ENCODE measurements at regions not wholly inside any gene's neighbourhood (a gene's known extent, or its start where the extent isn't known, plus 50 kb on each side); places are given as distances from the start of the nearest gene placed in this dataset.

DNA sequence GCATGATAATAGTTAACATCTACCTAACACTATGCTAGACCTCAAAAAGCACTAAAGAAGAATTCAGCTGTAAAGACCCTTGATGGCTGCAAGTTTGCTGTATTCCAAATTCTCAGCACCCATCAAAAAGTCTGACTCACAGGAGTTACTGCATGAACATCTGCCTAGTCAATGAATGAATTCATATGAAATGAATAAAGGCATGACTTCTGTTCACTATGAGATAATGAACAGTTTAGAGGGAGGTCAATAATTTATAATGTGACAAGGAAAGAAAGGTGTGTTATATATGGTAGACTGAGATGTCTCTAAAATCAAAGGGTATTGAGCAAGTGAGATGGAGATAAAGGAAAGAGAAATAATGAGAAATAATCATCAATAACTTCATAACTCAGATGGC, 508.2 kb upstream of the TGFBR2 start:
- no peaks in the 10 kb centered on the region for H3K4me1 ChIP-seq (replicated peaks)
- H3K36me3 ChIP-seq, result no peaks in the 10 kb centered on the region
- H3K4me3 ChIP-seq, result no peak overlapping the region
- H3K9me3 ChIP-seq (replicated peaks), result no peaks in the 10 kb centered on the region
- H3K27me3 ChIP-seq (replicated peaks), result no peaks in the 10 kb centered on the region
- DNase-seq (ENCODE audit: low read depth in 1 of 2, low spot score in 2 of 2), result no peak
- no peak overlapping the region for H3K27ac ChIP-seq

DNA sequence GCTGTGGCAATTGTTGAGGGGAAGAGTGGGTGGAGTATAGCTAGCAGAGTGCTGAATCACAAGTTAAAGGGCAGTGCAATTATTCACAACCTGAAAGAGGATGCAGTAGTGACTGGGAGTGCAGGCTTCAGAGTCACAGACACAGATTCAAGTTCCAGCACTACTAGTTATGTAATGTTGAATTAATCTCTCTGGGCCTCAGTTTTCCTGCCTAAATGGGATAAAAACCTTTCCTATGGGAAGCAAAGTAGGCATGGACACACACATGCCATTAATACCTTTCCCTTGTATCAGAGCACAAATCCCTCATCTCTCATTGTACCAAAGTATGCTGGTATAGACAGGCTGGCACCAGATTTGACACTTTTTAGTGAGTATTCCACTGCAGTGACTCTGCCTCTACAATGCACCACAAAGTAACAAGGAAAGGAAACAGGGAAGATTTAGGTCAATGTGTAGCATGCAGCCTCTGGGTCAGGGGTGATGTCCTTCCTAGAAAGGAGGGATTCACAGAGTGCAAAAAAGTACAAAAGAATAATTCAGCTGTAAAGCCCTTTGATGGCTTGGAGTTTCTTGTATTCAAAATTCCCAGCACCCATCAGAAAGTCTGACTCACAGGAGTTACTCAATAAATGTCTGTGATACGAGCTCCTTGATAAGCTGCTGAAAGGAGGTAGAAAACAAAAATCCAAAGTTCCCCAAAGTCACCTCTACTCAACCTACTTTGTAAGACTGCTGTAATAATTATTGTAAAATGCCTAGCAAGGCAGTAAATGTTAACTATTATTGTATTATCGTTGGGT, 507.5 kb upstream of the TGFBR2 start:
- Histone ChIP-seq H3K27ac (no peak overlapping the region), H3K4me1 (replicated peaks) (no peaks in the 10 kb centered on the region), H3K27me3 (replicated peaks) (no peaks in the 10 kb centered on the region), H3K4me3 (no peak overlapping the region), H3K9me3 (replicated peaks) (no peaks in the 10 kb centered on the region), H3K36me3 (no peaks in the 10 kb centered on the region)
- DNase-seq (ENCODE audit: low read depth in 1 of 2, low spot score in 2 of 2), result no peak

DNA sequence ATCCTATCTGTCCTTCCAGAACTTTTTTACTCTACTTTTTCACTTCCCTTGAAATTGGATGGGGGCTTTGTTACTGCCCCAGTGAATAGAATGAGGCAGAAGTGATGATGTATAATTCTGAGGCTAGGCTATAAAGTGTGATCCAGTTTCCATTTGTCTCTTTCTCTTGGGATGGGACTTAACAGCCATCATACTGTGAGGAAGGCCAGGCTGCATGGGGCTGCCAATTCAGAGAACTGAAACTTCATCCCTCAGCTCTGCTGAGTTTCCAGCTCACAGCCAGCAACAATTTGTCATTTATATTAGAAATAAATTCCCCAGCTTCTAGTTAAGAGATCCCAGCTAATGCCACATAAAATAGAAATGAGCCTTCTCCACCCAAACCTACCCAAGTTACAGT, 504.0 kb upstream of the TGFBR2 start:
- Histone ChIP-seq H3K4me3 (no peak overlapping the region), H3K27me3 (replicated peaks) (no peaks in the 10 kb centered on the region), H3K9me3 (replicated peaks) (no peaks in the 10 kb centered on the region), H3K27ac (no peak overlapping the region), H3K4me1 (replicated peaks) (no peaks in the 10 kb centered on the region), H3K36me3 (no peaks in the 10 kb centered on the region)
- no peak for DNase-seq (ENCODE audit: low read depth in 1 of 2, low spot score in 2 of 2)

DNA sequence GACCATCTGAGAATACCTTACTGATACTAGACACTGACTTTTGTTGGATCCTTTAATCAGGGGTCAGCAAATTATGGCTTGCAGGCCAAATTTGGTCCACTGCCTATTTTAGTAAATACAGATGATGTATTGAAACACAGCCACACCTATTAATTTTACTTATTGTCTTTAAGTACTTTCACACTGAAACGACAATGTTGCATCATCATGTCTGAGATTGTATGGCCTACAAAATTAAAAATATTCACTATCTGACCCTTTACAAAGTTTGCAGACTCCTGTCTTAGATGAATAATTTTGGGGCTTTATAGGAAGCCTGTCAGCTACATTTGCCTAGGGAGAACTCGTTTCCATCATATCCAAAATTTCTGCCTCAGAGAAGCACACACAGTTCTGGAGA, 503.2 kb upstream of the TGFBR2 start:
- DNase-seq (ENCODE audit: low read depth in 1 of 2, low spot score in 2 of 2), result no peak
- no peak overlapping the region for H3K27ac ChIP-seq
- H3K36me3 ChIP-seq, result no peaks in the 10 kb centered on the region
- no peak overlapping the region for H3K4me3 ChIP-seq
- H3K4me1 ChIP-seq (replicated peaks), result no peaks in the 10 kb centered on the region
- no peaks in the 10 kb centered on the region for H3K27me3 ChIP-seq (replicated peaks)
- H3K9me3 ChIP-seq (replicated peaks), result no peaks in the 10 kb centered on the region

DNA sequence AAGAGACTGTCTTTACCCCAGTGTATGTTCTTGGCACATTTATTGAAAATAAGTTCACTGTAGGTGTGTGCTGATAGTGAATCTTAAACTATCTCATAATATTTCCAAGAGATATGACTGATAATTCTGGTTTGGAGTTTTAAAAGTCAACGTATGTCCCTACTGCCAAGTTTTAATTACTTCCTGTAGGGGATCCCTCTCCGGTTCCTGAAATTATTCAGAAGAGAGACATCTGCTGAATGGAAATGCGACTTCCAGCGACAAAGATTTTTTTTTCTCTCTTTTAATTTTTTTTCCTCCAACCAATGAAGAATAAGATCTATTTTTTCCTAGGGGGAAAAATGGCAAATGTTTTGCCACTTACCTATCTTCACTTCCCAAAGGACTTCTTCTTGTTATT, 498.9 kb upstream of the TGFBR2 start:
- no peaks in the 10 kb centered on the region for H3K4me1 ChIP-seq (replicated peaks)
- no peaks in the 10 kb centered on the region for H3K9me3 ChIP-seq (replicated peaks)
- no peaks in the 10 kb centered on the region for H3K36me3 ChIP-seq
- no peak overlapping the region for H3K27ac ChIP-seq
- DNase-seq (ENCODE audit: low read depth in 1 of 2, low spot score in 2 of 2), result no peak
- no peaks in the 10 kb centered on the region for H3K27me3 ChIP-seq (replicated peaks)
- H3K4me3 ChIP-seq, result no peak overlapping the region

DNA sequence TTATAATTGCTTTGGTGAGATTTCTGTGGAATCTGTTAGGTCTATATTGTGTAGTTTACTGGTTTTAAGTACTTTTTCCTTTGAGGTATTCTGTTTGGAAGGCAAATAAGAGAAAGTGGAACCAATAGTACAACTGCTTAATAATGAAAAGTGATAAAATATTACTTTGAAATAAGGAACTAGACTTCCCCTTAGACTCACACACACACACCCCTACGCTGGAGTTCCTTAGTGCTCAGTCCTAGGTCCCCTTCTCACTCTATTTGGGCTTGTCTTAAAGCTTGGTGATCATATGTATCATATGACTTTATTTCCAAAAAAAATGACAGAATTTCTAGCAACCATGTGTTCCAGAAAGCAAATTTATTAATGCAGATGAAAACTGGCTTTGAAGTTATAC, 494.0 kb upstream of the TGFBR2 start:
- Histone ChIP-seq H3K27ac (no peak overlapping the region), H3K27me3 (replicated peaks) (no peaks in the 10 kb centered on the region), H3K4me3 (no peak overlapping the region), H3K36me3 (no peaks in the 10 kb centered on the region), H3K9me3 (replicated peaks) (no peaks in the 10 kb centered on the region), H3K4me1 (replicated peaks) (no peaks in the 10 kb centered on the region)
- DNase-seq (ENCODE audit: low read depth in 1 of 2, low spot score in 2 of 2), result no peak

DNA sequence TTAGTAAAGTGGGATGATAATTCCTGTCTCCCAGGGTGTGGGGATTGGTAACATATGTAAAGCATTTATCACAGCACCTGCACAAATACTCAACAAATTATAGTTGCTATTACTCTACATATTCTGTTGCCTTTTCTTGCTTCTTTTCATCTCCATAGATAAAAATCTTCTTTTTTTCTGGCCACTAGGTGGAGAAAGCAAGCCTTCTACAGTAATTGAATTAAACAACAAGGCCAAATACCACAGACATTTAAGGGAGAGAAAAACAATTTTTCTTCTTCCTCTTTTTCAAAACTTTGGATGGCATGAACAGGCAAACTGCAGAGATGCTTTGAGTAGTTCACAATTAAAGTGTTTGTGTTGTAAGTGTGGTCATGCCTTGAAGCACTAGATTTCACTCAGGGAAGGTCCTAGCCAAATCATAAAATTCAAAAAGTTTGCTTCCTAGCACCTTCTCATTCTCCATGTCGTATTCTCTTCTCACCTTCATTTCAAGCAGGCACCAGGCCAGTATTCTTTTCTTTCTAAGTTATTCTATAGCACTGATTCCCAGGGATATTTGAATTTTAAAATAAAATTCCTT, 493.4 kb upstream of the TGFBR2 start:
- H3K4me1 ChIP-seq (replicated peaks), result no peaks in the 10 kb centered on the region
- H3K27me3 ChIP-seq (replicated peaks), result no peaks in the 10 kb centered on the region
- peak in 1 of 2 experiments; percentile 28 for DNase-seq (ENCODE audit: low read depth in 1 of 2, low spot score in 2 of 2)
- no peaks in the 10 kb centered on the region for H3K36me3 ChIP-seq
- H3K9me3 ChIP-seq (replicated peaks), result no peaks in the 10 kb centered on the region
- no peak overlapping the region for H3K4me3 ChIP-seq
- H3K27ac ChIP-seq, result no peak overlapping the region

DNA sequence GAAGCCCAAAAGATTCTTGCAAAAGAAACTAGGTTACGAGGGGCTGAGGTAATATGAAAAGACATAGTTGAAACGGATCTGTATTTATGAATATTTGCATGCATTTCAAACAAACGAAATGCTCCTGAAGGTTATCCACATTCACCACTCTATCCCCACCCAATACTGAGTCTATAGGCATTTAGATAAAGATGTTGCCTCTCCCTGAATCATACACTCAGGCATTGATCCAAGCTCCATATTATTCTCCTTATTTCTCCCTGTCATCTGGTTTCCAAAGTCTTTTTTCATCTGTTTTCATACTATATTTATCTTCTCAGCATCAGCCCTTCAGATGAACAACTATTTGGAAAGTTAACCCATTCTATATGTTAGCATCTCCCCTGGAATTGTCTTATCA, 492.5 kb upstream of the TGFBR2 start:
- Histone ChIP-seq H3K4me1 (replicated peaks) (no peaks in the 10 kb centered on the region), H3K27me3 (replicated peaks) (no peaks in the 10 kb centered on the region), H3K27ac (no peak overlapping the region), H3K4me3 (no peak overlapping the region), H3K36me3 (no peaks in the 10 kb centered on the region), H3K9me3 (replicated peaks) (no peaks in the 10 kb centered on the region)
- no peak for DNase-seq (ENCODE audit: low read depth in 1 of 2, low spot score in 2 of 2)

DNA sequence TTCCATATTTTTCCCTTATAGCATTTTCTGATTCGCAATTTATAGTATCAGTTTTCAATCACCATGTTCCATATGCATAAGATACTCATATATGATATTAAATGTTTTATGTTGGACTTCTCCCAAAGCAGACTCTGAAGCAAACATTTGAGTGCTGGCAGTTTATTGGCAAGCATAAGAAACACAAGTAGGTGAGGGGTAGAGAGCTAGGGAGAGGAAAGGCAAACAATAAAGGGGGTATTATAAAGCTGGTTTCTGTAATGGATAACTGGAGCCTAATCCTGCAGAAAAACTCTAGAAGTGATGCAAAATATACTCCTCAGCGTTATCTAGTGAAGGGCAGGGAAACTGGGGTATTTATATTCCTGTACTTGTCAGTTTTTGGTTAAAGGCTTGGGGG, 491.5 kb upstream of the TGFBR2 start:
- H3K36me3 ChIP-seq, result no peaks in the 10 kb centered on the region
- H3K4me1 ChIP-seq (replicated peaks), result no peaks in the 10 kb centered on the region
- no peak overlapping the region for H3K4me3 ChIP-seq
- no peak overlapping the region for H3K27ac ChIP-seq
- H3K27me3 ChIP-seq (replicated peaks), result no peaks in the 10 kb centered on the region
- no peak for DNase-seq (ENCODE audit: low read depth in 1 of 2, low spot score in 2 of 2)
- H3K9me3 ChIP-seq (replicated peaks), result no peaks in the 10 kb centered on the region

DNA sequence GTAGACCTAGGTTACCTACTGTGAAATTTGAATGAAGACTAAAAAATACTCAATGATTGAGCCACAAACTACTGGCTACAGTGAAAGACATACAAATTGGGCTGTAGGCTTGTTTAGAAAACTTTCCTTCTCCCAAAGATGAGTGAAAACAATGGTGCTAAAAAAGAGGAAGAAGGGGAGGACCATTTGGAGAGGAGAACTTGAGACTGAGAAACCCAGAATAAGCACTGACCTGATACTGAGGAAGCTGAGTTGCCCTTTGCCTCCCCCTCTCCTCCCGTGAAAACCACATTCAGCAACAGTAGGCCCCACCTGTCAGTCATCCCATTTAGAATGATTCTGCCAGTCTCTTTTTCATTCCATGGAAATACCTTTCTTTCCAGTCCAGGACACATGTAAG, 484.0 kb upstream of the TGFBR2 start:
- Histone ChIP-seq H3K27ac (no peak overlapping the region), H3K27me3 (replicated peaks) (no peaks in the 10 kb centered on the region)
- no peak for DNase-seq (ENCODE audit: low read depth in 1 of 2, low spot score in 2 of 2)

DNA sequence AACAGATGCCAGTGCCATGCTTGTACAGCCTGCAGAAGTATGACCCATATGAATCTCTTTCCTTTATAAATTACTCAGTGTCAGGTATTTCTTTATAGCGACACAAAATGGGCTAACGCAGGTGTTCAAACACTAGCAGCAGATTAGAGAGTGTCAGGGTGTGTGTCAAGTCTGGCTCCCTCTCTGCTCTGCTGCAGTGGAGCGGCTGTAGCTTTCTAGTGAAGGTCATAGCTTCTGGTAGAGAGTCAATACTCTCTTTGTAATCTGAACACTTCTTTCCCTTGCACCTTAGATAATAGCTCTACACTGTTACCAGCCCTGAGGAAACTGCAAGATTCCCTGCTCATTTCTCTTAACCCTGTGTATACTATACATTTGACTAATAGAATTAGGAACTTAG, 483.2 kb upstream of the TGFBR2 start:
- Histone ChIP-seq H3K9me3 (replicated peaks) (no peaks in the 10 kb centered on the region), H3K27me3 (replicated peaks) (no peaks in the 10 kb centered on the region), H3K4me1 (replicated peaks) (no peaks in the 10 kb centered on the region), H3K4me3 (no peak overlapping the region), H3K27ac (no peak overlapping the region), H3K36me3 (no peaks in the 10 kb centered on the region)
- no peak for DNase-seq (ENCODE audit: low read depth in 1 of 2, low spot score in 2 of 2)

More for the DNA sequence above, 484.0 kb upstream of the TGFBR2 start:
- H3K36me3 ChIP-seq, result no peaks in the 10 kb centered on the region
- no peaks in the 10 kb centered on the region for H3K4me1 ChIP-seq (replicated peaks)
- no peak overlapping the region for H3K4me3 ChIP-seq
- no peaks in the 10 kb centered on the region for H3K9me3 ChIP-seq (replicated peaks)

DNA sequence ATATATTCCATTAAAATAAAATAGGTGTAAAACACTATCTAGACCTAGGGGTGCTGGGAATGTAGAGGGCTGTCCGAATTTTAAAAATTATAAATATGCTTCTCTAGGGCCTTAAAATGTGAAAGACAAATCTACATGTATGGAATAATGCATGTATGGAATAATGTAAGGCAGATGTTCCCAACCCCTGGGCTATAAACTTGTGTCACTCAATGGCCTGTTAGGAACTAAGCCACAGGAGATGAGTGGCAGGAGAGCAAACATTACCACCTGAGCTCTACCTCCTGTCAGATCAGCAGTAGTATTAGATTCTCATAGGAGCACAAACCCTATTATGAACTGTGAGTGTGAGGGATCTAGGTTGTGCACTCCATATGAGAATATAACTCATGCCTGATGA, 482.6 kb upstream of the TGFBR2 start:
- Histone ChIP-seq H3K4me3 (no peak overlapping the region), H3K9me3 (replicated peaks) (no peaks in the 10 kb centered on the region), H3K27ac (no peak overlapping the region), H3K4me1 (replicated peaks) (no peaks in the 10 kb centered on the region), H3K36me3 (no peaks in the 10 kb centered on the region), H3K27me3 (replicated peaks) (no peaks in the 10 kb centered on the region)
- DNase-seq (ENCODE audit: low read depth in 1 of 2, low spot score in 2 of 2), result no peak

DNA sequence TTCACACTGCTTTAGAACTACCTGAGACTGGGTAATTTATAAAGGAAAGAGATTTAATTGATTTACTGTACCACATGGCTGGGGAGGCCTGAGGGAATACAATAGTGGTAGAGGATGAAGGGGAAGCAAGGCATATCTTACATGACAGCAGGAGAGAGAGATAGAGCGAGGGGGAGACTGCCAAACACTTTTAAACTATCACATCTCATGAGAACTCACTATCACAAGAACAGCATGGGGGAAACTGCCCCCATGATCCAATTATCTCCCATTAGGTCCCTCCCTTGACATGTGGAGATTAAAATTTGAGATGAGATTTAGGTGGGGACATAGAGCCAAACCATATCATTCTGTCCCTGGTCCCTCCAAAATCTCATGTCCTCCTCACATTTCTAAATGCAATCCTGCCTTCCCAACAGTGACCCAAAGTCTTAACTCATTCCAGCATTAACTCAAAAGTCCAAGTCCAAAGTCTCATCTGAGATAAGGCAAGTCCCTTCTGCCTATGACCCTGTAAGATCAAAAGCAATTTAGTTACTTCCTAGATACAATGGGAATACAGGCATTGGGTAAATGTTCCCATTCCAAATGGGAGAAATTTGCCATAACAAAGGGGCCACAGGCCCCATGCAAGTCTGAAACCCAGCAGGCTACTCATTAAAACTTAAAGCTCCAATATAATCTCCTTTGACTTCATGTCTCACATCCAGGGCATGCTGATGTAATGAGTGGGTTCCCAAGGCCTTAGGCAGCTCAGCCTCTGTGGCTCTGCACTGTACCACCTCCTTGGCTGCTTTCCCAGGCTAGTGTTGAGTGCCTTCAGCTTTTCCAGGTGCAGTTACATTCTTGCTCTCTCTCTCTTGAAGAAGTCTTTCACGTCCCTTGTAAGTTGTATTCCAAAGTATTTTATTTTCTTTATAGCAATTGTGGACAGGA, 481.7 kb upstream of the TGFBR2 start:
- Histone ChIP-seq H3K9me3 (replicated peaks) (no peaks in the 10 kb centered on the region), H3K4me1 (replicated peaks) (no peaks in the 10 kb centered on the region), H3K27ac (no peak overlapping the region), H3K36me3 (no peaks in the 10 kb centered on the region), H3K27me3 (replicated peaks) (no peaks in the 10 kb centered on the region), H3K4me3 (no peak overlapping the region)
- no peak for DNase-seq (ENCODE audit: low read depth in 1 of 2, low spot score in 2 of 2)

DNA sequence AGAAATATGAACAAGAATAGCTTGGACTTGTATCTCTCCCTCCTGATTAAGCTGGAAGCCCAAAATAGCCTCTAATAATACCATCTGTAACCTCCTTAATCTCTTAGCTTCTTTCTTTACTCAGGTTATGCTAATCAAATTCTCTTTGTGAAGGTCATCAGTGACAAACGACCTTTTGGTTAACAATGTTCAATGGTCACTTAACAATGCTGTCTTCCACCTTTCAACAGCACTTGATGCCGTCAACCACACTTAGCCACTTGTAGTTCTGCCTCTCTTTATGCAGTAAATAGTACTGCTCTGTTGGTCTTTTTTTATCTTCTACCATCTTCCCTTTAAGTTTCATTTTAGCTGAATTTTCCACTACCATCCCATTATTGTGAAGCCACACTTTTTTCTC, 476.6 kb upstream of the TGFBR2 start:
- Histone ChIP-seq H3K4me3 (no peak overlapping the region), H3K27me3 (replicated peaks) (no peaks in the 10 kb centered on the region), H3K9me3 (replicated peaks) (no peaks in the 10 kb centered on the region), H3K27ac (no peak overlapping the region), H3K4me1 (replicated peaks) (no peaks in the 10 kb centered on the region), H3K36me3 (no peaks in the 10 kb centered on the region)
- DNase-seq (ENCODE audit: low read depth in 1 of 2, low spot score in 2 of 2), result no peak
